ENCODE measurements at regions not wholly inside any gene's neighbourhood (a gene's known extent, or its start where the extent isn't known, plus 50 kb on each side); places are given as distances from the start of the nearest gene placed in this dataset.

GRCh38 chr6:113576310-113576709, 280.8 kb upstream of the MARCKS start:
- Mint-ChIP-seq H3K27me3 (ENCODE audit: insufficient read depth) (no peaks in the 10 kb centered on the region; the same call in 1 of the 2 replicates), H3K27ac (no peak overlapping the region), H3K36me3 (ENCODE audit: low read depth) (peaks cover 6% of the 10 kb centered on the region; the same call in 1 of the 2 replicates), H3K4me1 (ENCODE audit: low read depth) (no peaks in the 10 kb centered on the region; the same call in 1 of the 2 replicates), H3K4me3 (no peak overlapping the region), H3K9me3 (peaks cover 10% of the 10 kb centered on the region)
- TF ChIP-seq CTCF (IDR thresholded peaks at IDR 0.05) = no peak
- no peak for DNase-seq

GRCh38 chr6:113578691-113579090, 278.5 kb upstream of the MARCKS start:
- no peak for TF ChIP-seq CTCF (IDR thresholded peaks at IDR 0.05)
- H3K4me1 Mint-ChIP-seq (ENCODE audit: low read depth) = no peaks in the 10 kb centered on the region; the same call in 1 of the 2 replicates
- no peak overlapping the region for H3K27ac Mint-ChIP-seq
- no peaks in the 10 kb centered on the region; the same call in 1 of the 2 replicates for H3K27me3 Mint-ChIP-seq (ENCODE audit: insufficient read depth)
- DNase-seq = no peak
- peaks cover 6% of the 10 kb centered on the region; the same call in 1 of the 2 replicates for H3K36me3 Mint-ChIP-seq (ENCODE audit: low read depth)
- H3K4me3 Mint-ChIP-seq = no peak overlapping the region
- H3K9me3 Mint-ChIP-seq = peaks cover 10% of the 10 kb centered on the region

- H3K4me3 Mint-ChIP-seq = no peak overlapping the region
- H3K27ac Mint-ChIP-seq = no peak overlapping the region
- no peak for TF ChIP-seq CTCF (IDR thresholded peaks at IDR 0.05)
- H3K27me3 Mint-ChIP-seq (ENCODE audit: insufficient read depth) = no peaks in the 10 kb centered on the region
- no peaks in the 10 kb centered on the region for H3K36me3 Mint-ChIP-seq (ENCODE audit: low read depth)
- H3K9me3 Mint-ChIP-seq = no peaks in the 10 kb centered on the region
- peaks cover 23% of the 10 kb centered on the region for H3K4me1 Mint-ChIP-seq (ENCODE audit: low read depth)
- DNase-seq = no peak
Observed at GRCh38 chr6:113584767-113585166, 272.4 kb upstream of the MARCKS start.

GRCh38 chr6:113585246-113585645, 271.9 kb upstream of the MARCKS start:
- no peak for DNase-seq
- Mint-ChIP-seq H3K36me3 (ENCODE audit: low read depth) (no peaks in the 10 kb centered on the region), H3K27me3 (ENCODE audit: insufficient read depth) (no peaks in the 10 kb centered on the region), H3K9me3 (no peaks in the 10 kb centered on the region), H3K4me1 (ENCODE audit: low read depth) (peaks cover 23% of the 10 kb centered on the region), H3K4me3 (no peak overlapping the region), H3K27ac (no peak overlapping the region)
- TF ChIP-seq CTCF (IDR thresholded peaks at IDR 0.05) = no peak

- Mint-ChIP-seq H3K36me3 (ENCODE audit: low read depth) (no peaks in the 10 kb centered on the region), H3K4me1 (ENCODE audit: low read depth) (peaks cover 23% of the 10 kb centered on the region), H3K27ac (no peak overlapping the region), H3K9me3 (no peaks in the 10 kb centered on the region), H3K4me3 (no peak overlapping the region), H3K27me3 (ENCODE audit: insufficient read depth) (no peaks in the 10 kb centered on the region)
- TF ChIP-seq CTCF (IDR thresholded peaks at IDR 0.05) = no peak
- DNase-seq = peak; percentile 62
Observed at GRCh38 chr6:113586413-113587077, 270.6 kb upstream of the MARCKS start.

Data from HFFc6 (cell line).